GM23338 (cell line): ENCODE measurements at regions not wholly inside any gene's neighbourhood (a gene's known extent, or its start where the extent isn't known, plus 50 kb on each side); places are given as distances from the start of the nearest gene placed in this dataset.

Experiments used
- ATAC-seq: fragments of 200-7000 bp; cut with Tn5 transposase; 3 replicates; pipeline ENCODE4 v1.9.1; 2020
- DNase-seq: peaks from one replicate; pipeline ENCODE4 v3.0.0-alpha.2; 2015; ENCODE audit warnings: low spot score
- H2AFZ ChIP-seq: fragments of 200-600 bp; sonication (generic); 2 replicates; pipeline ENCODE4 v1.8.0; 2016; ENCODE audit warnings: antibody characterized with exemption, mild to moderate bottlenecking, moderate library complexity
- H3F3A ChIP-seq: fragments of 200-600 bp; sonication (generic); replicated peaks from 2 replicates; pipeline ENCODE4 v1.8.0; 2017; ENCODE audit warnings: antibody characterized with exemption, mixed run types, low read depth
- H3K27ac ChIP-seq: fragments of 200-600 bp; sonication (generic); 2 replicates; pipeline ENCODE4 v1.6.1; 2016; ENCODE audit warnings: low read depth
- H3K27me3 ChIP-seq: fragments of 200-600 bp; sonication (generic); 2 replicates; pipeline ENCODE4 v1.8.0; 2016; ENCODE audit warnings: mild to moderate bottlenecking, mixed run types, moderate library complexity; ENCODE audit not compliant: insufficient read depth
- H3K36me3 ChIP-seq: fragments of 200-600 bp; sonication (generic); 2 replicates; pipeline ENCODE4 v1.8.0; 2016; ENCODE audit warnings: mild to moderate bottlenecking; ENCODE audit not compliant: insufficient read depth
- H3K4me1 ChIP-seq: fragments of 200-600 bp; sonication (generic); 2 replicates; pipeline ENCODE4 v1.8.0; 2016; ENCODE audit warnings: mild to moderate bottlenecking, moderate library complexity; ENCODE audit not compliant: insufficient read depth
- H3K4me2 ChIP-seq: fragments of 200-600 bp; sonication (generic); 2 replicates; pipeline ENCODE4 v1.7.1; 2017; ENCODE audit warnings: mixed run types
- H3K4me3 ChIP-seq: fragments of 200-600 bp; sonication (generic); 2 replicates; pipeline ENCODE4 v1.6.1; 2016; ENCODE audit warnings: mixed run types
- H3K79me2 ChIP-seq: fragments of 200-600 bp; sonication (generic); replicated peaks from 2 replicates; pipeline ENCODE4 v1.8.0; 2017; ENCODE audit warnings: mild to moderate bottlenecking; ENCODE audit not compliant: insufficient read depth
- H3K9me2 ChIP-seq: fragments of 200-600 bp; sonication (generic); 2 replicates; pipeline ENCODE4 v1.8.0; 2017; ENCODE audit not compliant: insufficient read depth
- H4K20me1 ChIP-seq: fragments of 200-600 bp; sonication (generic); replicated peaks from 2 replicates; pipeline ENCODE4 v1.8.0; 2017; ENCODE audit warnings: mild to moderate bottlenecking; ENCODE audit not compliant: insufficient read depth
- H3K27ac Mint-ChIP-seq: 2 replicates; pipeline ENCODE4 v1.8.0; 2020; ENCODE audit warnings: inconsistent platforms, mild to moderate bottlenecking, moderate library complexity, mixed read lengths
- H3K27me3 Mint-ChIP-seq: 3 replicates; pipeline ENCODE4 v1.8.0; 2022; ENCODE audit warnings: low read depth, mild to moderate bottlenecking, moderate library complexity, mixed read lengths, inconsistent platforms; ENCODE audit not compliant: insufficient read depth, poor library complexity
- H3K36me3 Mint-ChIP-seq: 3 replicates; pipeline ENCODE4 v1.8.0; 2021; ENCODE audit warnings: low read depth, mild to moderate bottlenecking, inconsistent platforms, moderate library complexity, mixed read lengths
- H3K4me1 Mint-ChIP-seq: 3 replicates; pipeline ENCODE4 v1.8.0; 2020; ENCODE audit warnings: mild to moderate bottlenecking, inconsistent platforms, mixed read lengths
- H3K4me3 Mint-ChIP-seq: 3 replicates; pipeline ENCODE4 v1.8.0; 2021; ENCODE audit warnings: moderate library complexity, mild to moderate bottlenecking, inconsistent platforms, mixed read lengths
- H3K9me3 Mint-ChIP-seq: 3 replicates; pipeline ENCODE4 v1.8.0; 2020; ENCODE audit warnings: moderate library complexity, mild to moderate bottlenecking, inconsistent platforms, mixed read lengths
- CREB1 ChIP-seq: fragments of 250-450 bp; sonication (Bioruptor Pico); IDR thresholded peaks from 2 replicates; pipeline ENCODE4 v1.5.0; 2020; ENCODE audit warnings: low read depth, mild to moderate bottlenecking, moderate library complexity
- CTCF ChIP-seq, 2 experiments: fragments of 200-600 bp in 1 of 2; sonication (generic) in 1 of 2; conservative IDR thresholded peaks; 2 replicates each; pipeline versions ENCODE4 v1.5.1 to v1.6.1; 2016 to 2017; ENCODE audit warnings: antibody characterized with exemption in 2 of 2, low read depth in 2 of 2, mild to moderate bottlenecking in 2 of 2, moderate library complexity in 1 of 2
- EZH2 ChIP-seq: fragments of 200-600 bp; sonication (generic); IDR thresholded peaks from one replicate; pipeline ENCODE4 v1.8.0; 2017; ENCODE audit warnings: antibody characterized with exemption, mild to moderate bottlenecking, low read depth; ENCODE audit not compliant: unreplicated experiment
- EZH2phosphoT487 ChIP-seq: fragments of 200-600 bp; sonication (generic); IDR thresholded peaks from one replicate; pipeline ENCODE4 v1.8.1; 2018; ENCODE audit warnings: antibody characterized with exemption; ENCODE audit not compliant: unreplicated experiment
- JUNB ChIP-seq: IDR thresholded peaks from one replicate; pipeline ENCODE4 v1.6.1; 2016; ENCODE audit warnings: antibody characterized with exemption; ENCODE audit not compliant: unreplicated experiment
- NANOG ChIP-seq: IDR thresholded peaks from 2 replicates; pipeline ENCODE4 v1.6.1; 2016; ENCODE audit warnings: antibody characterized with exemption, borderline replicate concordance
- POLR2AphosphoS5 ChIP-seq: IDR thresholded peaks from 2 replicates; pipeline ENCODE4 v1.6.1; 2016; ENCODE audit warnings: antibody characterized with exemption, low read depth
- REST ChIP-seq: IDR thresholded peaks from one replicate; pipeline ENCODE4 v1.6.1; 2018; ENCODE audit warnings: antibody characterized with exemption; ENCODE audit not compliant: unreplicated experiment
- STAT1 ChIP-seq: IDR thresholded peaks from one replicate; pipeline ENCODE4 v1.6.1; 2016; ENCODE audit warnings: antibody characterized with exemption; ENCODE audit not compliant: unreplicated experiment
- ZNF114 ChIP-seq: fragments of 250-450 bp; sonication (Bioruptor Pico); IDR thresholded peaks from 2 replicates; pipeline ENCODE4 v1.5.0; 2020; ENCODE audit warnings: mild to moderate bottlenecking, moderate library complexity
- ZNF331 ChIP-seq: fragments of 250-450 bp; sonication (Bioruptor Pico); IDR thresholded peaks from 2 replicates; pipeline ENCODE4 v1.5.0; 2020; ENCODE audit warnings: low read depth, mild to moderate bottlenecking, moderate library complexity
- TF ChIP-seq, protein P1 (sequence below): IDR thresholded peaks from 2 replicates; pipeline ENCODE4 v1.6.1; 2016; ENCODE audit warnings: antibody characterized with exemption

- Histone ChIP-seq H4K20me1 (no peaks in the 10 kb centered on the region), H3K4me3 (no peak overlapping the region), H3K27me3 (no peaks in the 10 kb centered on the region), H3K36me3 (no peaks in the 10 kb centered on the region), H3K4me2 (no peak overlapping the region), H3F3A (no peaks in the 10 kb centered on the region), H3K27ac (no peak overlapping the region), H3K4me1 (no peaks in the 10 kb centered on the region), H3K79me2 (no peaks in the 10 kb centered on the region), H3K9me2 (peaks cover 5% of the 10 kb centered on the region), H2AFZ (no peak overlapping the region)
- no peak for ATAC-seq
- H3K4me1 Mint-ChIP-seq, result no peaks in the 10 kb centered on the region
- no peaks in the 10 kb centered on the region for H3K9me3 Mint-ChIP-seq
- TF ChIP-seq ZNF114 (CRISPR knock-in tag) (no peak), REST (no peak), JUNB (no peak), EZH2 (no peak), CREB1 (no peak), NANOG (no peak), CTCF (conservative IDR thresholded peaks at IDR 0.05; ENCODE audit: low read depth in 2 of 2) (no peak), STAT1 (no peak), ZNF331 (CRISPR knock-in tag) (no peak), POLR2AphosphoS5 (no peak)
- H3K36me3 Mint-ChIP-seq, result no peaks in the 10 kb centered on the region
- H3K27ac Mint-ChIP-seq, result no peak overlapping the region
- no peaks in the 10 kb centered on the region for H3K27me3 Mint-ChIP-seq
- no peak for DNase-seq
- no peak overlapping the region for H3K4me3 Mint-ChIP-seq
Measured at GRCh38 chr3:43214616-43215015, 71.7 kb upstream of the SNRK start.

- Histone ChIP-seq H3K9me2 (peaks cover 6% of the 10 kb centered on the region; the same call in 1 of the 2 replicates), H3K36me3 (no peaks in the 10 kb centered on the region), H3K27ac (no peak overlapping the region), H3F3A (no peaks in the 10 kb centered on the region), H3K27me3 (no peaks in the 10 kb centered on the region), H3K4me1 (no peaks in the 10 kb centered on the region), H3K79me2 (no peaks in the 10 kb centered on the region), H4K20me1 (no peaks in the 10 kb centered on the region), H3K4me2 (no peak overlapping the region), H2AFZ (no peak overlapping the region), H3K4me3 (no peak overlapping the region)
- DNase-seq (no peak), ATAC-seq (no peak)
- H3K4me1 Mint-ChIP-seq, result no peaks in the 10 kb centered on the region
- H3K27ac Mint-ChIP-seq, result no peak overlapping the region
- H3K36me3 Mint-ChIP-seq, result no peaks in the 10 kb centered on the region
- H3K4me3 Mint-ChIP-seq, result no peak overlapping the region
- no peaks in the 10 kb centered on the region for H3K9me3 Mint-ChIP-seq
- no peaks in the 10 kb centered on the region for H3K27me3 Mint-ChIP-seq
- TF ChIP-seq CREB1, result no peak
- no peak for TF ChIP-seq JUNB
- no peak for TF ChIP-seq EZH2phosphoT487
- TF ChIP-seq STAT1, result no peak
- TF ChIP-seq REST, result no peak
- TF ChIP-seq ZNF331 (CRISPR knock-in tag), result no peak
- no peak for TF ChIP-seq CTCF (conservative IDR thresholded peaks at IDR 0.05; ENCODE audit: low read depth in 2 of 2)
- no peak for TF ChIP-seq EZH2
- TF ChIP-seq NANOG, result no peak
- TF ChIP-seq, protein P1, sequence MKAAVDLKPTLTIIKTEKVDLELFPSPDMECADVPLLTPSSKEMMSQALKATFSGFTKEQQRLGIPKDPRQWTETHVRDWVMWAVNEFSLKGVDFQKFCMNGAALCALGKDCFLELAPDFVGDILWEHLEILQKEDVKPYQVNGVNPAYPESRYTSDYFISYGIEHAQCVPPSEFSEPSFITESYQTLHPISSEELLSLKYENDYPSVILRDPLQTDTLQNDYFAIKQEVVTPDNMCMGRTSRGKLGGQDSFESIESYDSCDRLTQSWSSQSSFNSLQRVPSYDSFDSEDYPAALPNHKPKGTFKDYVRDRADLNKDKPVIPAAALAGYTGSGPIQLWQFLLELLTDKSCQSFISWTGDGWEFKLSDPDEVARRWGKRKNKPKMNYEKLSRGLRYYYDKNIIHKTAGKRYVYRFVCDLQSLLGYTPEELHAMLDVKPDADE, result no peak
- TF ChIP-seq ZNF114 (CRISPR knock-in tag), result no peak
Measured at GRCh38 chr3:43213631-43214030, 72.7 kb upstream of the SNRK start.
